Hepatocyte (in vitro differentiated cells): ENCODE measurements at regions not wholly inside any gene's neighbourhood (a gene's known extent, or its start where the extent isn't known, plus 50 kb on each side); places are given as distances from the start of the nearest gene placed in this dataset.

Source experiments
- DNase-seq: peaks from one replicate; pipeline ENCODE4 v3.0.0-alpha.2; 2016; ENCODE audit warnings: low spot score
- H2AFZ ChIP-seq: fragments of 200-600 bp; sonication (generic); 2 replicates; pipeline ENCODE4 v1.6.0; 2016; ENCODE audit warnings: antibody characterized with exemption, mild to moderate bottlenecking
- H3K27ac ChIP-seq: fragments of 200-600 bp; sonication (generic); 2 replicates; pipeline ENCODE4 v1.5.1; 2016; ENCODE audit warnings: mild to moderate bottlenecking
- H3K27me3 ChIP-seq: fragments of 200-600 bp; sonication (generic); 2 replicates; pipeline ENCODE4 v1.6.1; 2016
- H3K36me3 ChIP-seq: fragments of 200-600 bp; sonication (generic); replicated peaks from 2 replicates; pipeline ENCODE4 v1.5.1; 2016; ENCODE audit warnings: low read depth; ENCODE audit not compliant: insufficient read depth
- H3K4me1 ChIP-seq: fragments of 200-600 bp; sonication (generic); 2 replicates; pipeline ENCODE4 v1.5.1; 2016; ENCODE audit warnings: mild to moderate bottlenecking, moderate library complexity; ENCODE audit not compliant: insufficient read depth
- H3K4me2 ChIP-seq: fragments of 200-600 bp; sonication (generic); 2 replicates; pipeline ENCODE4 v1.6.0; 2016
- H3K4me3 ChIP-seq: fragments of 200-600 bp; sonication (generic); 2 replicates; pipeline ENCODE4 v1.5.1; 2016; ENCODE audit warnings: mild to moderate bottlenecking
- H3K79me2 ChIP-seq: fragments of 200-600 bp; sonication (generic); 2 replicates; pipeline ENCODE4 v1.6.0; 2017; ENCODE audit warnings: mild to moderate bottlenecking
- H3K9me2 ChIP-seq: fragments of 200-600 bp; sonication (generic); replicated peaks from 2 replicates; pipeline ENCODE4 v1.6.0; 2017; ENCODE audit warnings: mild to moderate bottlenecking; ENCODE audit not compliant: insufficient read depth
- H3K9me3 ChIP-seq: fragments of 200-600 bp; sonication (generic); 2 replicates; pipeline ENCODE4 v1.5.1; 2016; ENCODE audit warnings: low read depth, mild to moderate bottlenecking
- H4K20me1 ChIP-seq: fragments of 200-600 bp; sonication (generic); 2 replicates; pipeline ENCODE4 v1.6.0; 2016; ENCODE audit warnings: mild to moderate bottlenecking; ENCODE audit not compliant: insufficient read depth, poor library complexity, severe bottlenecking
- EZH2 ChIP-seq: fragments of 200-600 bp; sonication (generic); IDR thresholded peaks from 2 replicates; pipeline ENCODE4 v1.6.1; 2016; ENCODE audit warnings: antibody characterized with exemption, mild to moderate bottlenecking, borderline replicate concordance
- EZH2phosphoT487 ChIP-seq: fragments of 200-600 bp; sonication (generic); IDR thresholded peaks from one replicate; pipeline ENCODE4 v1.6.1; 2018; ENCODE audit warnings: antibody characterized with exemption, mild to moderate bottlenecking, low read depth, moderate library complexity; ENCODE audit not compliant: unreplicated experiment, severe bottlenecking
- WGBS: methylation state at CpG from one replicate; pipeline ENCODE4 v1.1.6; 2016; ENCODE audit warnings: low lambda C conversion rate; ENCODE audit errors: missing lambda C conversion rate; 5-methylcytosine and 5-hydroxymethylcytosine counted together
- TF ChIP-seq, protein P1 (sequence below): fragments of 200-600 bp; sonication (generic); IDR thresholded peaks from 2 replicates; pipeline ENCODE4 v1.5.1; 2016; ENCODE audit warnings: antibody characterized with exemption, mild to moderate bottlenecking; ENCODE audit not compliant: poor library complexity

DNA sequence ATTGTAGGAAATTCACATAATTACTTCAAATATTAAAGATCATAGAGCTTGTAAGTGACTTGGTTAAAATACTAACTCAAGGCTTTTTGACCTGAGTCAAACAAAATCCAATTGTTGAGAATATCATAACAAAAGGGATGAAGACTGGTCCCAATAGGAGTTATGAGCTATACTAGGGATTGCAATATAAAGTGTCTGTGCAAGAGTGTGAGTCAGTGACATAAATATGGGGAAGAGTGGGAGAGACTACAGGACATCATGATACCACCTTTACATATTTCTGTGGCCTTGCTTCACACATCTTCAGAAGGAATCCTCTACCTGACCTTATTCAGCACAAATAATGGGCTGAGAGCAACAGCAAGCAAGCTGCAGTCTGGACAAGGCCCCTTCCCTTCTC lies 180.9 kb upstream of the SLC24A2 start:
- no peak overlapping the region for H3K4me3 ChIP-seq
- no peaks in the 10 kb centered on the region for H3K79me2 ChIP-seq
- no peak overlapping the region for H3K4me2 ChIP-seq
- no peak overlapping the region for H3K27ac ChIP-seq
- no peaks in the 10 kb centered on the region for H3K36me3 ChIP-seq
- H3K9me2 ChIP-seq, result no peaks in the 10 kb centered on the region
- no peaks in the 10 kb centered on the region for H3K27me3 ChIP-seq
- H3K4me1 ChIP-seq, result peaks cover 7% of the 10 kb centered on the region
- no peaks in the 10 kb centered on the region for H3K9me3 ChIP-seq
- no peak overlapping the region for H2AFZ ChIP-seq
- H4K20me1 ChIP-seq, result no peaks in the 10 kb centered on the region
- DNase-seq, result no peak
- TF ChIP-seq, protein P1, sequence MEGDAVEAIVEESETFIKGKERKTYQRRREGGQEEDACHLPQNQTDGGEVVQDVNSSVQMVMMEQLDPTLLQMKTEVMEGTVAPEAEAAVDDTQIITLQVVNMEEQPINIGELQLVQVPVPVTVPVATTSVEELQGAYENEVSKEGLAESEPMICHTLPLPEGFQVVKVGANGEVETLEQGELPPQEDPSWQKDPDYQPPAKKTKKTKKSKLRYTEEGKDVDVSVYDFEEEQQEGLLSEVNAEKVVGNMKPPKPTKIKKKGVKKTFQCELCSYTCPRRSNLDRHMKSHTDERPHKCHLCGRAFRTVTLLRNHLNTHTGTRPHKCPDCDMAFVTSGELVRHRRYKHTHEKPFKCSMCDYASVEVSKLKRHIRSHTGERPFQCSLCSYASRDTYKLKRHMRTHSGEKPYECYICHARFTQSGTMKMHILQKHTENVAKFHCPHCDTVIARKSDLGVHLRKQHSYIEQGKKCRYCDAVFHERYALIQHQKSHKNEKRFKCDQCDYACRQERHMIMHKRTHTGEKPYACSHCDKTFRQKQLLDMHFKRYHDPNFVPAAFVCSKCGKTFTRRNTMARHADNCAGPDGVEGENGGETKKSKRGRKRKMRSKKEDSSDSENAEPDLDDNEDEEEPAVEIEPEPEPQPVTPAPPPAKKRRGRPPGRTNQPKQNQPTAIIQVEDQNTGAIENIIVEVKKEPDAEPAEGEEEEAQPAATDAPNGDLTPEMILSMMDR, result no peak
- TF ChIP-seq EZH2phosphoT487, result no peak
- TF ChIP-seq EZH2, result no peak

DNA sequence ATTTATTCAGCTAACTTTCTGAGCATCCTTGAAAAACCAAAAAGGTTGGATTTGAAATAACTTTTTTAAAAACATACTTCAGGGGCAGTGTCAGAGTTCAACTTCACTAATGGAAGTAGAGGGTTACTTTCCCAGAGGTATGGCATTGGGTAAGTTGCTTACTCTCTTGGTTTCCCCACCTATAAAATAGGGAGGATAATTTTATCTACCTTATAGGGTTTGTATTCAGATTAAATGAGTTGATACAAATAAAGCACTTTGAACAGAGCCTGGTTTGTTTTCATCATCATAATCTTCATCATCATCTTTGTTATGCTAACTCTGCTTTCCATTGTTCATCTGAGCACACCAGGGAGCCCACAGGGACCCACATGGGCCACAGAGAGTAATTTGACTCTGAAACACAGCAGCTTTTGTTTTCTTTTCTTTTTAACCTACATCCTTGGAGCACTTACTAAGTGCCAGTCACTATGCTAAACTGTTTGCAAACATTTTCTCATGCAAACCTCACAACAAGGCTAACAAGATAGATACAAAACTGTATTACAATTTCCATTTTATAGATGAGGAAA lies 179.1 kb upstream of the SLC24A2 start:
- no peak overlapping the region for H3K27ac ChIP-seq
- no peaks in the 10 kb centered on the region for H3K36me3 ChIP-seq
- H2AFZ ChIP-seq, result no peak overlapping the region
- no peaks in the 10 kb centered on the region for H3K9me2 ChIP-seq
- H3K9me3 ChIP-seq, result no peaks in the 10 kb centered on the region
- peaks cover 7% of the 10 kb centered on the region for H3K4me1 ChIP-seq
- H3K27me3 ChIP-seq, result no peaks in the 10 kb centered on the region
- TF ChIP-seq, protein P1, result no peak
- TF ChIP-seq EZH2 (no peak), EZH2phosphoT487 (no peak)
- no peak for DNase-seq
- no peaks in the 10 kb centered on the region for H4K20me1 ChIP-seq
- no peak overlapping the region for H3K4me3 ChIP-seq
- no peak overlapping the region for H3K4me2 ChIP-seq
- no peaks in the 10 kb centered on the region for H3K79me2 ChIP-seq

DNA sequence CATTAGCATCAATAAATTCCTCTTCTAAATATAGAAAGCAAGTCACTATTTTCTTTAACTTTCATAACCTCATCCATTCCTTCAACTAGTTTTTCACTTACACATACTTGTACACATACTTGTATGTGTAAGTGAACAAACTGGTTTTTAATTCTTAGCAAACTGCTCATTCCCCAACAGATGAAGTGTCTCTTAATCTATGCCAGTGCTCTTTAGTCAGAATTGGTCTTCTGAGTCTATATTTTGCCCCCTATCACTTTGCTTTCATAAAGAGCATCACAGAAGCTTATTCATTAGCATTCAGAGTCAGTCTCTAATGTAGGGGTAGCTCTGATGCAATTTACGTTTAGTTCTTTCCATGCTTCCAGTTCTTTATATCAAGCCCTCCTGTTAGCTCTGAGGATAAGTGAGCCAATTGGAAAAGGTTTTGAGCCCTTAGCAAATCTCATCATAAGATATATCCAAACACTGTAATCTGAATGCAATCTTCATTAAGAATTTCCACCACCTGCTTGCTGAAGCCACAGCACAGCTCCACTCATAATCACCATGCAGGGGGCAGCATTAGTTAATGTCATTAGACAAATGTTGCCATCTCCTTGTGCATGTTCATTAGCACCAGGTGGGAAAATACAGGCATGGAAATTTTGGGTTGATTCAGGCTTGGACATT lies 178.5 kb upstream of the SLC24A2 start:
- Histone ChIP-seq H3K9me3 (no peaks in the 10 kb centered on the region), H3K27me3 (no peaks in the 10 kb centered on the region), H3K4me1 (peaks cover 7% of the 10 kb centered on the region), H3K4me3 (no peak overlapping the region), H3K36me3 (no peaks in the 10 kb centered on the region), H2AFZ (no peak overlapping the region), H3K4me2 (no peak overlapping the region), H3K27ac (no peak overlapping the region), H3K79me2 (no peaks in the 10 kb centered on the region), H3K9me2 (no peaks in the 10 kb centered on the region), H4K20me1 (no peaks in the 10 kb centered on the region)
- 73% methylated on average over 1 of the region's 1 CpG for WGBS
- TF ChIP-seq, protein P1, result no peak
- TF ChIP-seq EZH2phosphoT487 (no peak), EZH2 (no peak)
- no peak for DNase-seq
